Upper lobe of left lung (tissue), 4 donors: ENCODE measurements at regions not wholly inside any gene's neighbourhood (a gene's known extent, or its start where the extent isn't known, plus 50 kb on each side); places are given as distances from the start of the nearest gene placed in this dataset.

ENCODE experiments used
- EP300 ChIP-seq, 4 donors: sonication (generic); formaldehyde crosslinking; IDR thresholded peaks; one replicate each; pipeline ENCODE4 v1.5.1; 2017; ENCODE audit warnings: antibody characterized with exemption in 4 of 4, control low read depth in 2 of 4
- POLR2A ChIP-seq, 4 donors: fragments of 450-650 bp; IDR thresholded peaks; one replicate each; pipeline ENCODE4 v1.5.1; 2016 to 2017; ENCODE audit warnings: antibody characterized with exemption in 4 of 4, mild to moderate bottlenecking in 2 of 4
- POLR2AphosphoS5 ChIP-seq, 2 donors: sonication (generic); formaldehyde crosslinking; IDR thresholded peaks; one replicate each; pipeline ENCODE4 v1.5.1; 2017; ENCODE audit warnings: antibody characterized with exemption in 2 of 2
- TF ChIP-seq, protein P1 (sequence below), 6 experiments: fragments of 450-650 bp in 4 of 6; fragments of 200-600 bp in 2 of 6; sonication (generic) in 2 of 6; IDR thresholded peaks; one replicate each; pipeline ENCODE4 v1.5.1; 2016 to 2019; ENCODE audit warnings: antibody characterized with exemption in 6 of 6

DNA sequence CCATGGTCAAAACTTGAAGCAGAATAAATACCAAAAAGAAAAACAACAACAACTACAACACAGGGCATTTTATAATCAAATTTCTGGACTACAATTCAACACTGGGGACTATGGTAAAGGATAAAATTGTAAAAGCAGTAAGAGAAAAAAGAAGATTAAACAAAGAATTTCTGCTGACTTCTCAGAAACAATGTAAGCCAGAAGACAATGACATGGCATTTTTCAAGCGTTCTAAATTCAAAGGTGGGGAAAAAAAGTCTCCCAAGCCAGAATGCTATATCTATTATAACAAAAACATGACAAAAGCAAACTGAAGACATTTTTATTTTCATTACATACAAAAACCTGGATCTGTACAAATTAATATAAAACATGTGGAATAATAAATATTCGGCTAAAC, 433.1 kb downstream of the NPHP4 start:
- TF ChIP-seq, protein P1, sequence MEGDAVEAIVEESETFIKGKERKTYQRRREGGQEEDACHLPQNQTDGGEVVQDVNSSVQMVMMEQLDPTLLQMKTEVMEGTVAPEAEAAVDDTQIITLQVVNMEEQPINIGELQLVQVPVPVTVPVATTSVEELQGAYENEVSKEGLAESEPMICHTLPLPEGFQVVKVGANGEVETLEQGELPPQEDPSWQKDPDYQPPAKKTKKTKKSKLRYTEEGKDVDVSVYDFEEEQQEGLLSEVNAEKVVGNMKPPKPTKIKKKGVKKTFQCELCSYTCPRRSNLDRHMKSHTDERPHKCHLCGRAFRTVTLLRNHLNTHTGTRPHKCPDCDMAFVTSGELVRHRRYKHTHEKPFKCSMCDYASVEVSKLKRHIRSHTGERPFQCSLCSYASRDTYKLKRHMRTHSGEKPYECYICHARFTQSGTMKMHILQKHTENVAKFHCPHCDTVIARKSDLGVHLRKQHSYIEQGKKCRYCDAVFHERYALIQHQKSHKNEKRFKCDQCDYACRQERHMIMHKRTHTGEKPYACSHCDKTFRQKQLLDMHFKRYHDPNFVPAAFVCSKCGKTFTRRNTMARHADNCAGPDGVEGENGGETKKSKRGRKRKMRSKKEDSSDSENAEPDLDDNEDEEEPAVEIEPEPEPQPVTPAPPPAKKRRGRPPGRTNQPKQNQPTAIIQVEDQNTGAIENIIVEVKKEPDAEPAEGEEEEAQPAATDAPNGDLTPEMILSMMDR (IDR thresholded peaks at IDR 0.05) = no peak
- no peak for TF ChIP-seq POLR2AphosphoS5 (IDR thresholded peaks at IDR 0.05)
- no peak for TF ChIP-seq POLR2A (IDR thresholded peaks at IDR 0.05)
- TF ChIP-seq EP300 (IDR thresholded peaks at IDR 0.05) = no peak
